ENCODE measurements at regions not wholly inside any gene's neighbourhood (a gene's known extent, or its start where the extent isn't known, plus 50 kb on each side); places are given as distances from the start of the nearest gene placed in this dataset.

GRCh38 chr5:82396396-82396795, 118.2 kb upstream of the RPS23 start:
- Mint-ChIP-seq H3K27me3 (no peaks in the 10 kb centered on the region), H3K4me1 (ENCODE audit: low read depth) (no peaks in the 10 kb centered on the region), H3K27ac (no peak overlapping the region), H3K9me3 (no peaks in the 10 kb centered on the region), H3K36me3 (ENCODE audit: low read depth) (no peaks in the 10 kb centered on the region), H3K4me3 (no peak overlapping the region)
- TF ChIP-seq, protein P1, sequence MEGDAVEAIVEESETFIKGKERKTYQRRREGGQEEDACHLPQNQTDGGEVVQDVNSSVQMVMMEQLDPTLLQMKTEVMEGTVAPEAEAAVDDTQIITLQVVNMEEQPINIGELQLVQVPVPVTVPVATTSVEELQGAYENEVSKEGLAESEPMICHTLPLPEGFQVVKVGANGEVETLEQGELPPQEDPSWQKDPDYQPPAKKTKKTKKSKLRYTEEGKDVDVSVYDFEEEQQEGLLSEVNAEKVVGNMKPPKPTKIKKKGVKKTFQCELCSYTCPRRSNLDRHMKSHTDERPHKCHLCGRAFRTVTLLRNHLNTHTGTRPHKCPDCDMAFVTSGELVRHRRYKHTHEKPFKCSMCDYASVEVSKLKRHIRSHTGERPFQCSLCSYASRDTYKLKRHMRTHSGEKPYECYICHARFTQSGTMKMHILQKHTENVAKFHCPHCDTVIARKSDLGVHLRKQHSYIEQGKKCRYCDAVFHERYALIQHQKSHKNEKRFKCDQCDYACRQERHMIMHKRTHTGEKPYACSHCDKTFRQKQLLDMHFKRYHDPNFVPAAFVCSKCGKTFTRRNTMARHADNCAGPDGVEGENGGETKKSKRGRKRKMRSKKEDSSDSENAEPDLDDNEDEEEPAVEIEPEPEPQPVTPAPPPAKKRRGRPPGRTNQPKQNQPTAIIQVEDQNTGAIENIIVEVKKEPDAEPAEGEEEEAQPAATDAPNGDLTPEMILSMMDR (IDR thresholded peaks at IDR 0.05): no peak
- intact Hi-C loops (cut with micrococcal nuclease): no loop called here
- DNase-seq (no peak), ATAC-seq (no peak)
- ChIA-PET CTCF (no interaction called here), POLR2A (no interaction called here)

DNA sequence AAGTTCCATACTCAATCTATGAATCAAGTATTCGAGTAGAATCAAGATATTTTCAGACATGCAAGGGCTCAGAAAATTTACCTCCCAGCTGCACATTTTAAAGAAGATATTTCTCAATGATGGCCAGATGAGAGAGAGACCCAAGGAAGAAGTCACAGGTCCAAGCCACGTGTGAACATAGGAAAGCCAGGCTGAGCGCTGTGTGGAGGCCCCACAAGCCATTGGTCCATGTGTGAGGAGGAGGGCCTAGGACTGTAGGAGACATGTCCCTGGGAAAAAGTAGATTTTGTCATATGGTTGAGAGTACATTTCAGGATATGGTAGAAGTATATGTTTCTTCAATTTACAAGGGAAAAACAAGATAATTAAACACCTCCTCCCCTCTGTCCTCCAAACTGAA, 115.8 kb upstream of the RPS23 start:
- Mint-ChIP-seq H3K27ac (no peak overlapping the region), H3K27me3 (no peaks in the 10 kb centered on the region), H3K36me3 (ENCODE audit: low read depth) (no peaks in the 10 kb centered on the region), H3K4me1 (ENCODE audit: low read depth) (peaks cover 3% of the 10 kb centered on the region), H3K9me3 (no peaks in the 10 kb centered on the region), H3K4me3 (no peak overlapping the region)
- DNase-seq (no peak), ATAC-seq (no peak)
- intact Hi-C loops (cut with micrococcal nuclease): no loop called here
- TF ChIP-seq, protein P1 (IDR thresholded peaks at IDR 0.05): no peak
- ChIA-PET CTCF (no interaction called here), POLR2A (no interaction called here)

DNA sequence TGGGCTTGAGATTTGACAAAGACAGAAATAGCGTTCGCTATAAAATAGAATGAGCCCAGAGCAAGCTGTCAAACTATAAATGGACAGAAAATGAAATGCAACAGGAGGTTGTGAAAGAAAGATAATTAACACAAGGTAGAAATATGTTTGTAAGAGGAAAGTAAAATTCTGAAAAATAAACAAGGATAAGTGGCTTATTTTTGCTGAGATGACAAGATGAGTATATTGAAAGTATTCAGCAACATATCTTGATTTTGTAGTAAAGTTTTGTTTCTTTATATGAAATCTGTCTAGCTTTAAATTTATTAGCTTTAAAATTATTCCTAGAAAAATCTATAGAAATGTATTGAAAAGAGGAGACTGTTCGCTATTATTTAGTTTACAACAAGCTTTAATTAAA, 111.9 kb upstream of the RPS23 start:
- H3K4me3 Mint-ChIP-seq: no peak overlapping the region
- no peak for DNase-seq
- no peak overlapping the region for H3K27ac Mint-ChIP-seq
- CTCF ChIA-PET: interaction anchor here (1.5 to 1.7 kb wide), 2 partner anchors 21 to 38 kb away, joined by 3 to 5 read pairs; no protein-coding TSS in a partner anchor
- ATAC-seq: no peak
- intact Hi-C loops (cut with micrococcal nuclease): no loop called here
- H3K4me1 Mint-ChIP-seq (ENCODE audit: low read depth): peaks cover 3% of the 10 kb centered on the region
- POLR2A ChIA-PET: no interaction called here
- H3K27me3 Mint-ChIP-seq: no peaks in the 10 kb centered on the region
- H3K9me3 Mint-ChIP-seq: no peaks in the 10 kb centered on the region
- TF ChIP-seq, protein P1 (IDR thresholded peaks at IDR 0.05): no peak
- H3K36me3 Mint-ChIP-seq (ENCODE audit: low read depth): no peaks in the 10 kb centered on the region

GRCh38 chr5:82389347-82389746, 111.2 kb upstream of the RPS23 start:
- no peak for ATAC-seq
- POLR2A ChIA-PET: no interaction called here
- CTCF ChIA-PET: interaction anchor here (0.9 to 1.7 kb wide), 3 partner anchors 22 to 40 kb away, joined by 3 to 5 read pairs (median 3); no protein-coding TSS in a partner anchor
- H3K4me1 Mint-ChIP-seq (ENCODE audit: low read depth): peaks cover 3% of the 10 kb centered on the region
- H3K9me3 Mint-ChIP-seq: no peaks in the 10 kb centered on the region
- TF ChIP-seq, protein P1 (IDR thresholded peaks at IDR 0.05): no peak
- intact Hi-C loops (cut with micrococcal nuclease): no loop called here
- H3K4me3 Mint-ChIP-seq: no peak overlapping the region
- no peaks in the 10 kb centered on the region for H3K36me3 Mint-ChIP-seq (ENCODE audit: low read depth)
- H3K27me3 Mint-ChIP-seq: no peaks in the 10 kb centered on the region
- no peak for DNase-seq
- H3K27ac Mint-ChIP-seq: no peak overlapping the region

DNA sequence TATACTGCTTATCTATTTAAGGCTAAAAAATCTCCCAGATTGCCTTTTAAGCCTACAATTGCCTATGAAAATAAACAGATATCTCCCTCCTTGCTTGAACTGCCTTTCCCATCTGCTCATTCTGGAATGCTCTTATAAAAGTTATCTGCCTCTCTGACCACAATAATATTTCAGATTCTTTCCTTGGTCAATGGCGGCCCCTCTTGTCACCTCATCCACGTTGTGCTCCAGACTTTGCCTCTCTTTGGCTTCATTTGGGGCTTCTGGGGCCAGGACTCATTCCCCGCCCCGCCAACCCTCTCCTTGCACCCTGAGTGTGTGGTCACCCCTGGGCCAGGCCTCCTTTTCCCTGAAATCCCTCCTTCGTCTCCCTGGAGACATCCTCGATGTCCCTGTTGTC, 110.0 kb upstream of the RPS23 start:
- Mint-ChIP-seq H3K27ac (no peak overlapping the region), H3K9me3 (no peaks in the 10 kb centered on the region), H3K27me3 (no peaks in the 10 kb centered on the region), H3K4me3 (no peak overlapping the region), H3K36me3 (ENCODE audit: low read depth) (no peaks in the 10 kb centered on the region), H3K4me1 (ENCODE audit: low read depth) (peaks cover 3% of the 10 kb centered on the region)
- TF ChIP-seq, protein P1 (IDR thresholded peaks at IDR 0.05): no peak
- ChIA-PET POLR2A (no interaction called here), CTCF (interaction anchor here (1.7 kb wide), 1 partner anchor 36 kb away, joined by 5 read pairs; no protein-coding TSS in a partner anchor)
- ATAC-seq (no peak), DNase-seq (no peak)
- intact Hi-C loops (cut with micrococcal nuclease): no loop called here
